ENCODE measurements at regions not wholly inside any gene's neighbourhood (a gene's known extent, or its start where the extent isn't known, plus 50 kb on each side); places are given as distances from the start of the nearest gene placed in this dataset.

DNA sequence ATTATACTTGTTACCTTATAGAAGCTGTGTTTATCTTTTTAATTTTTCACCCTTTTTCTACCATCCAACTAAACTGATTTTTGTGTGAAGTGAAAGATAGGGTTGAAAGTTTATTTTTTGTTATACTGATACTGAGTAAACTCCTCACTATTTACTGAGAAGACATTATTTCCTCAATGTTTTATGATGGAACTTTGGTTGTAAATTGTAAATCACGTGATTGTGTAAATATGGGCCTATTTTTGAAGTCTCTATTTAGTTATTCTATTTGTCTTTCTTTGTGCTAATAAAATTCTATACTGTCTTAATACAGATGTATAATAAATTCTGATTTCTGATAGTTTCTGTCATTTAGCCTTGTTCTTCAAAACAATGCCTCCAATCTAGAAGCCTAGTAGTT is 697.2 kb upstream of the SLC8A1 start:
- TF ChIP-seq EZH2 (IDR thresholded peaks at IDR 0.05; ENCODE audit: insufficient read depth, low read length) (no peak), CTCF (IDR thresholded peaks at IDR 0.05; ENCODE audit: insufficient read depth, low read depth, low read length) (no peak)

All from astrocyte (in vitro differentiated cells and primary cell).